ENCODE measurements at regions not wholly inside any gene's neighbourhood (a gene's known extent, or its start where the extent isn't known, plus 50 kb on each side); places are given as distances from the start of the nearest gene placed in this dataset.

- TF ChIP-seq CTCF (IDR thresholded peaks at IDR 0.05; ENCODE audit: control extremely low read depth in 1 of 3, insufficient read depth in 1 of 3, low read depth in 1 of 3, low read length in 3 of 3), result no peak
- no peak for TF ChIP-seq TCF12 (IDR thresholded peaks at IDR 0.05; ENCODE audit: low read depth, low read length)
- no peak for TF ChIP-seq EP300 (IDR thresholded peaks at IDR 0.05; ENCODE audit: borderline replicate concordance in 1 of 2, low read depth in 2 of 2, low read length in 2 of 2)
- TF ChIP-seq POLR2A (IDR thresholded peaks at IDR 0.05; ENCODE audit: control extremely low read depth in 1 of 2, low read depth in 2 of 2, low read length in 2 of 2), result no peak
- no peak for TF ChIP-seq MAX (IDR thresholded peaks at IDR 0.05)
- TF ChIP-seq RBBP5 (IDR thresholded peaks at IDR 0.05; ENCODE audit: borderline replicate concordance, low read depth, low read length), result no peak
- TF ChIP-seq CEBPB (IDR thresholded peaks at IDR 0.05; ENCODE audit: low read depth, low read length), result no peak
- TF ChIP-seq BRCA1 (IDR thresholded peaks at IDR 0.05; ENCODE audit: low read depth, low read length), result no peak
Measured at GRCh38 chr20:4549711-4550259, 136.5 kb upstream of the PRNP start.

All from H1 (cell line).